GM12864 (cell line): ENCODE measurements at regions not wholly inside any gene's neighbourhood (a gene's known extent, or its start where the extent isn't known, plus 50 kb on each side); places are given as distances from the start of the nearest gene placed in this dataset.

Experiments used
- DNase-seq: peaks from one replicate; pipeline ENCODE4 v3.0.0-alpha.2; 2011; ENCODE audit warnings: low read depth
- H3K4me3 ChIP-seq: 2 replicates; pipeline ENCODE4 v1.5.1; 2011; ENCODE audit warnings: mild to moderate bottlenecking, low read depth, low read length, control low read depth
- TF ChIP-seq, protein P1 (sequence below): IDR thresholded peaks from 2 replicates; pipeline ENCODE4 v1.5.1; 2011; ENCODE audit warnings: low read depth, mild to moderate bottlenecking, moderate library complexity, low read length, control low read depth, inconsistent platforms; ENCODE audit errors: missing control alignments

DNA sequence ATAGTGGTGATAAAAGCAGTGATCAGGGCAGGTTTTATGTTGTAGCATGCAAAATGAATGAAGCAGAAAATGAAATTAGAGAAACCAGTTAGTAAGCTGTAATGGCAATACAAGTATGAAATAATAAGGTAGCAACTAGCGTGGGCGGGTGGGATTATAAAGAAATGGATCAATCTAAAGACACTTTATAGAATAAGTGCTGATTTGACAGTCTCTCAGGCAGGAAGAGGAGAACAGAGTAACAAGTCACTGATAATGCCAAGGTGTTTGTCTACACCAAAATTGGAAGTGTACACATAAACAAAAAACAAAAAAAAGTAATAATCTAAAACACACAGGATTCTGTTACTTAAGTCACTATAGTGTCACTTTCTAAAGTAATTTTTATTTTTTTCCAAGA lies 51.0 kb upstream of the PCBP1 start:
- H3K4me3 ChIP-seq = no peak overlapping the region
- TF ChIP-seq, protein P1, sequence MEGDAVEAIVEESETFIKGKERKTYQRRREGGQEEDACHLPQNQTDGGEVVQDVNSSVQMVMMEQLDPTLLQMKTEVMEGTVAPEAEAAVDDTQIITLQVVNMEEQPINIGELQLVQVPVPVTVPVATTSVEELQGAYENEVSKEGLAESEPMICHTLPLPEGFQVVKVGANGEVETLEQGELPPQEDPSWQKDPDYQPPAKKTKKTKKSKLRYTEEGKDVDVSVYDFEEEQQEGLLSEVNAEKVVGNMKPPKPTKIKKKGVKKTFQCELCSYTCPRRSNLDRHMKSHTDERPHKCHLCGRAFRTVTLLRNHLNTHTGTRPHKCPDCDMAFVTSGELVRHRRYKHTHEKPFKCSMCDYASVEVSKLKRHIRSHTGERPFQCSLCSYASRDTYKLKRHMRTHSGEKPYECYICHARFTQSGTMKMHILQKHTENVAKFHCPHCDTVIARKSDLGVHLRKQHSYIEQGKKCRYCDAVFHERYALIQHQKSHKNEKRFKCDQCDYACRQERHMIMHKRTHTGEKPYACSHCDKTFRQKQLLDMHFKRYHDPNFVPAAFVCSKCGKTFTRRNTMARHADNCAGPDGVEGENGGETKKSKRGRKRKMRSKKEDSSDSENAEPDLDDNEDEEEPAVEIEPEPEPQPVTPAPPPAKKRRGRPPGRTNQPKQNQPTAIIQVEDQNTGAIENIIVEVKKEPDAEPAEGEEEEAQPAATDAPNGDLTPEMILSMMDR = no peak
- no peak for DNase-seq

DNA sequence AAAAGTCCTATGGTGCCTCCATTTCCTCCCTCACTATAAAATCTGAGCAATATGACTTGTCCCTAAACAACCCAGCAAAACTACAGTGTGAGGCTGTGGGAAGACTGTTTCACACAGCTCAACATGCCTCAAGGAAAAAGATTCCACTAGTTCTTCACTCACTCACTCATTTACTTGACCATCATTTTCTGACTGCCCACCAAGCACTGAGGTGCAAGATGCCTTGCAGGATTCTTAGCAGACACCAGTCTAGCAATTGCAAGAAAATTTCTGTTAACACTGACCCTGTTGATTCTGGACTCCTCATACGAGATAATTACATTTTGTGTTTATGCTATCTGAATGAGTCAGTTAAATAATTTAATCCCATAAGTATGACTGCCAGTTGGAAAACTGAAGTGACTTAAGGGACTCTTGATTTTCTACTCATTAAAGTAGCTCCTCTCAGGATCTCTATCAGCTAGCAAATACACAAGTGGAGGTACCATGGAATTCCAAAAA lies 51.9 kb upstream of the PCBP1 start:
- DNase-seq = no peak
- no peak overlapping the region for H3K4me3 ChIP-seq
- TF ChIP-seq, protein P1 = no peak

DNA sequence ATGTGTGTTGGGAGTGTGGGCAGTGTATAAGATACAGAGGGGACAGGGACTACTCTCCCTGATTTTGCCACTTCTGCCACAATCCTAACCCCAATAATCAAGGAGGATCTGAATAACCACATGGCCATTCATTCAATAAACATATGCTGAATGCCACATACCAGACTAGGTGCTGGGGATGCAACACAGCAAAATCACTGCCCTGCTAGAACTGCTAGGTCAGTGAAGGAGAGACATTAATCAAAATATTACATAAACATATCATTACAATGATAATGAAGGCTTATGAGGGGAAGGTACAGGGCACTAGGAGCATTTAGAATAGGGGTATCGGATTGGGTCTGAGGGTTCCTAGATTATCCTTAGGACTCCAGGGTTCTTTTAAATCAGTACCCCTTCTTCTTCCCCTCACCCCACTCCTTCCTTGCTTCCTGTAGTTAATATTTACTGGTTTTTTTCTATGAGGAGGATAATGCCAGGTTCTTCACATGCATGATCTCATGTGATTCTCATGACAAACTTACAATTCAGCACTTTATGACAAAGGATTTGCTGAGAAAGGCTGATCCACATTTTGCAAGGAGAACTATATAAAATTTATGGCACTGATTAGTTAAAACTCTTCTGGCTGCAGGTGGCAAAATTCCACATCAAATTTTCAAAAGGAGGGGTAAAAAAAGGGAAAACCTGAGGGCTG lies 56.4 kb upstream of the PCBP1 start:
- no peak overlapping the region for H3K4me3 ChIP-seq
- TF ChIP-seq, protein P1 = no peak
- DNase-seq = no peak

DNA sequence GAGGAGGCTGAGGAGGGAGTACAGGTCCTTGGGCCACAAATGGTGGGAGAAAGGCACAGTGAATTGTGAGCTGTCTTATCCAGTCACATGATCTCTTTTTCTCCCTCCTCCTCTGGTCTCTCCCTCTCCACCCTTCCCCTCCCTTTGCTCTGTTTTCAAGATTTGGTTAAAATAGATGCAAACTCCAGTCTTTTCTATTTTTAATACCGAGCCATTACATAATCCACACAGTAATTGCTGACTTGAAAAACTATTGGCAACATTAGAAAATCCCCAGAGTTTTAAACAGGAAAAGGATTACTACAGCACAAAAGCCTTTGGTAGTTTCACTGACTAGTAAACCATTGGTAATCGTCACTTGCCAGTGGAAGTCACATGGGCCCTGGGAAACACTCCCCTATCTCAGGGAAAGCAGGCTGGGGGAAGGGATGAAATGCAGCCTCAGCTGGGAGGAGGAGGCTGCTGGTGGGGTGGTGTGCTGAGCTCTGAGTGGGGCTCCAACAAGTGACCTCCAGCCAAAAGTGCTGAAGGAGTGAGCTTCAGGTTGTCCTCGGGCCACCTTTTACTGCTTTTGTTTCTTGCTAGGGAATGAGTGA lies 57.4 kb upstream of the PCBP1 start:
- TF ChIP-seq, protein P1 = no peak
- DNase-seq = no peak
- H3K4me3 ChIP-seq = no peak overlapping the region

DNA sequence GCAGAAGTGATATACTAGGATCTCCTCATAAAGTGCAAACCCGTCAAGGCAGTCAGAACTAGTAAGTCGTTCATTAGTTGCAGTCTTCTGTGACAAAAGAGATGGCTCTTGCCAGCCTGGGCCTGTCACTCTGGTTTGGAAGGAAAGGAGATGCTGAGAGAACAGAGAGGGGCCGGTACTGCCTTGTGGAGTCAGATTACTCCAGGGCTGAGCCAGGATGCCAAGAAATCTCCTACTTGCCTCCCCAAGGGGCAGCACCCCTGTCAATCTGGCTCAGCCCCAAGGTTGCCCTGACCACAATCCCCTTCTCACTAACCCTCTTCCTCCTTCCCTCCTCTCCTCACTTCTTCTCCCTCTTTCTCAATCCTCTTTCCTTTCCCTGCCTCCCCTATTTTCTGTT lies 62.9 kb upstream of the ASPRV1 start:
- TF ChIP-seq, protein P1 = no peak
- H3K4me3 ChIP-seq = no peak overlapping the region
- DNase-seq = no peak

DNA sequence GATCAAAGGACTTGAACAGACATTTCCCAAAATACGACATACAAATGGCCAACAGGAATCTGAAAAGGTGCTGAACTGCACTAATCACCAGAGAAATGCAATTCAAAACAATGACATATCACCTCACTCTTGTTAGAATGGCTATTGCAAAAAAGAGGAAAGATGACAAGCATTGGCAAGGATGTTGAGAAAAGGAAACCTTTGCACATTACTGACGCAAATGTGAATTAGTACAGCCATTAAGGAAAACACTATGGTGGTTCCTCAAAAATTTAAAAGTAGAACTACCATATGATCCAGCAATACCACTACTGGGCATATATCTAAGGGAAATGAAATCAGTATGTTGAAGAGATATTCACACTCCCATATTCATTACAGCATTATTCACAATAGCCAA lies 57.7 kb upstream of the ASPRV1 start:
- TF ChIP-seq, protein P1 = no peak
- no peak overlapping the region for H3K4me3 ChIP-seq
- DNase-seq = no peak

DNA sequence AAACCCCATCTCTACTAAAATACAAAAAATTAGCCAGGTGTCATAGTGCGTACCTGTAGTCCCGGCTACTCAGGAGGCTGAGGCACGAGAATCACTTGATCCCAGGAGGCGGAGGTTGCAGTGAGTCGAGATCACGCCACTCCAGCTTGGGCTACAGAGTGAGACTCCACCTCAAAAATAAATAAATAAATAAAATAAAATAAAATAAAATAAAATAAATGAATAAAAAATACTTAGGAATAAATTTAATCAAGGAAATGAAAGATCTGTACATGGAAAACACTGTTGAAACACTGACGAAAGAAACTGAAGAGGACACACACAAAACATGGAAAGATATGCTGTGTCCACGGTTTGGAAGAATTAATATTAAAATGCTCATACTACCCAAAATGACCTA lies 56.5 kb upstream of the ASPRV1 start:
- TF ChIP-seq, protein P1 = no peak
- DNase-seq = no peak
- no peak overlapping the region for H3K4me3 ChIP-seq
